SK-N-SH treated with all-trans-retinoic acid at 6 μM for 48 hours (cell line): ENCODE measurements at regions not wholly inside any gene's neighbourhood (a gene's known extent, or its start where the extent isn't known, plus 50 kb on each side); places are given as distances from the start of the nearest gene placed in this dataset.

ENCODE experiments used
- ATAC-seq: fragments of 200-7000 bp; cut with Tn5 transposase; 3 replicates; pipeline ENCODE4 v1.9.1; 2020; ENCODE audit warnings: mild to moderate bottlenecking, moderate library complexity
- ARNTL ChIP-seq: fragments of 450-650 bp; formaldehyde crosslinking; IDR thresholded peaks from 2 replicates; pipeline ENCODE4 v1.5.0; 2020; ENCODE audit warnings: low read depth, mild to moderate bottlenecking, moderate library complexity, borderline replicate concordance
- BACH2 ChIP-seq: fragments of 250-450 bp; sonication (Bioruptor Pico); IDR thresholded peaks from 2 replicates; pipeline ENCODE4 v1.9.0; 2021; ENCODE audit warnings: mild to moderate bottlenecking, borderline replicate concordance
- CREB5 ChIP-seq: fragments of 250-450 bp; sonication (Bioruptor Pico); IDR thresholded peaks from 2 replicates; pipeline ENCODE4 v1.5.1; 2020; ENCODE audit warnings: low read depth, mild to moderate bottlenecking, moderate library complexity
- CSDC2 ChIP-seq: fragments of 250-450 bp; sonication (Bioruptor Pico); IDR thresholded peaks from 2 replicates; pipeline ENCODE4 v1.5.0; 2020; ENCODE audit warnings: mild to moderate bottlenecking, moderate library complexity
- CSRNP3 ChIP-seq: fragments of 250-450 bp; sonication (Bioruptor Pico); IDR thresholded peaks from 2 replicates; pipeline ENCODE4 v1.5.1; 2021; ENCODE audit warnings: mild to moderate bottlenecking, moderate library complexity
- ESRRG ChIP-seq: fragments of 250-450 bp; sonication (Bioruptor Pico); IDR thresholded peaks from 2 replicates; pipeline ENCODE4 v1.6.1; 2021; ENCODE audit warnings: mild to moderate bottlenecking
- GLIS3 ChIP-seq: fragments of 250-450 bp; sonication (Bioruptor Pico); IDR thresholded peaks from 2 replicates; pipeline ENCODE4 v1.5.0; 2020; ENCODE audit warnings: mild to moderate bottlenecking, moderate library complexity
- ISL1 ChIP-seq: fragments of 250-450 bp; sonication (Bioruptor Pico); IDR thresholded peaks from 2 replicates; pipeline ENCODE4 v2.1.2; 2022; ENCODE audit warnings: mild to moderate bottlenecking, moderate library complexity
- OSR1 ChIP-seq: fragments of 250-450 bp; sonication (Bioruptor Pico); IDR thresholded peaks from 2 replicates; pipeline ENCODE4 v1.8.0; 2022; ENCODE audit warnings: moderate library complexity, mild to moderate bottlenecking, inconsistent platforms
- PATZ1 ChIP-seq: fragments of 250-450 bp; sonication (Bioruptor Pico); IDR thresholded peaks from 2 replicates; pipeline ENCODE4 v1.8.0; 2020; ENCODE audit warnings: mild to moderate bottlenecking, moderate library complexity, borderline replicate concordance
- RARB ChIP-seq: fragments of 250-450 bp; sonication (Bioruptor Pico); IDR thresholded peaks from 2 replicates; pipeline ENCODE4 v1.8.0; 2021; ENCODE audit warnings: mild to moderate bottlenecking, moderate library complexity
- TCF4 ChIP-seq: fragments of 250-450 bp; sonication (Bioruptor Pico); IDR thresholded peaks from 2 replicates; pipeline ENCODE4 v1.8.0; 2021; ENCODE audit warnings: mild to moderate bottlenecking, moderate library complexity, borderline replicate concordance
- TSHZ2 ChIP-seq: fragments of 250-450 bp; sonication (Bioruptor Pico); IDR thresholded peaks from 2 replicates; pipeline ENCODE4 v1.5.0; 2020; ENCODE audit warnings: mild to moderate bottlenecking, moderate library complexity
- ZC3H10 ChIP-seq: fragments of 250-450 bp; sonication (Bioruptor Pico); IDR thresholded peaks from 2 replicates; pipeline ENCODE4 v1.5.1; 2021; ENCODE audit warnings: mild to moderate bottlenecking, moderate library complexity
- ZFP3 ChIP-seq: fragments of 250-450 bp; sonication (Bioruptor Pico); IDR thresholded peaks from 2 replicates; pipeline ENCODE4 v1.5.0; 2020; ENCODE audit warnings: mild to moderate bottlenecking, moderate library complexity
- ZFP30 ChIP-seq: fragments of 450-650 bp; formaldehyde crosslinking; IDR thresholded peaks from 2 replicates; pipeline ENCODE4 v1.5.0; 2022; ENCODE audit warnings: mild to moderate bottlenecking, moderate library complexity
- ZNF565 ChIP-seq: fragments of 450-650 bp; formaldehyde crosslinking; conservative IDR thresholded peaks from 2 replicates; pipeline ENCODE4 v1.5.0; 2020; ENCODE audit warnings: low read depth, mild to moderate bottlenecking, moderate library complexity
- ZNF70 ChIP-seq: fragments of 450-650 bp; formaldehyde crosslinking; IDR thresholded peaks from 2 replicates; pipeline ENCODE4 v1.5.0; 2020; ENCODE audit warnings: mild to moderate bottlenecking, moderate library complexity
- ZNF8 ChIP-seq: fragments of 450-650 bp; formaldehyde crosslinking; IDR thresholded peaks from 2 replicates; pipeline ENCODE4 v1.5.0; 2020; ENCODE audit warnings: mild to moderate bottlenecking, moderate library complexity
- TF ChIP-seq, protein P1 (sequence below): fragments of 250-450 bp; sonication (Bioruptor Pico); IDR thresholded peaks from 2 replicates; pipeline ENCODE4 v1.8.0; 2021; ENCODE audit warnings: low read depth, mild to moderate bottlenecking, moderate library complexity, borderline replicate concordance

DNA sequence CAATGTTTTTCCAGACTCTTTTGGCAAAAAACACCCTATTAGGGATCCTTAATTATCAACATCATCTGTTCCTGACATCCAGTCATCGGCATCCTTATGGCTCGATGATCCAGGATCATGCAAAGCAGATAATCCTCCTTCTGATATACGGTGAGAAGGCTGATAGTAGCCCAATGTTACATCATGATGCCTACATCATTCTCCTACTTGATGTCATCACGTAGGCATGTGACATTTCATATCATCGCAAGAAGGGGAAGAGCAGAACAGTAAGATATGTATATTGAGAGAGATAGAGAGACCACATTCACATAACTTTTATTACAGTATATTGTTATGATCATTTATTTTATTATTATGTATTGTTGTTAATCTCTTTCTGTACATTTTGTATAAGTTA is 168.6 kb downstream of the ADAMTS15 start:
- ATAC-seq: no peak
- TF ChIP-seq BACH2 (no peak), ARNTL (no peak), GLIS3 (CRISPR knock-in tag) (no peak), ZFP30 (CRISPR knock-in tag) (no peak), CREB5 (no peak), OSR1 (CRISPR knock-in tag) (no peak)

DNA sequence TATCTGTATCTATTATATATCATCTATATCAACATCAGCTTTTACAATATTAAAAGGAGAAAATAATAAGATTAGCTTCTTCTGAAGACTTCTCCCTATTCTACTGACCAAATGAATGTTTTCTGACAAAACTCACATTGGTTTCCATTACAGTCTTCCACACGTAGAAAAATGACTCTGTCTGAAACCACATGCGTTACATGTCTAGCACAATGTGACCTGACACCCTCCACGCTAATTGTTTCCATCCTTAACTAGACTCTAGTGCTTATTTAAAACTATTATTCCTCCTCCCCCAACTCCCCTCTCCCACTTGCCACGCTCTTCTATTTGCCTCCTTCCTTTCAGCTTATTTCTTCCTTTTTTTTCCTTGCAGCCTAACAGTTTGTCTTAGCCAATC is 172.1 kb downstream of the ADAMTS15 start:
- TF ChIP-seq ZNF70 (no peak), PATZ1 (CRISPR knock-in tag) (no peak), GLIS3 (CRISPR knock-in tag) (no peak)
- no peak for ATAC-seq

- TF ChIP-seq OSR1 (CRISPR knock-in tag) (no peak), ZFP3 (CRISPR knock-in tag) (no peak), ISL1 (CRISPR knock-in tag) (no peak), CSDC2 (CRISPR knock-in tag) (no peak), RARB (CRISPR knock-in tag) (no peak), BACH2 (no peak), ZNF70 (no peak), ZNF565 (no peak), ZFP30 (CRISPR knock-in tag) (no peak), CSRNP3 (CRISPR knock-in tag) (no peak), GLIS3 (CRISPR knock-in tag) (no peak)
- ATAC-seq: no peak
Observed at GRCh38 chr11:130622141-130622542, 173.7 kb downstream of the ADAMTS15 start.

- ATAC-seq: peak; percentile 31; the same call in 2 of the 3 replicates
- no peak for TF ChIP-seq ZFP3 (CRISPR knock-in tag)
- TF ChIP-seq TCF4: no peak
- TF ChIP-seq PATZ1 (CRISPR knock-in tag): no peak
- no peak for TF ChIP-seq ZFP30 (CRISPR knock-in tag)
- TF ChIP-seq GLIS3 (CRISPR knock-in tag): no peak
- TF ChIP-seq, protein P1, sequence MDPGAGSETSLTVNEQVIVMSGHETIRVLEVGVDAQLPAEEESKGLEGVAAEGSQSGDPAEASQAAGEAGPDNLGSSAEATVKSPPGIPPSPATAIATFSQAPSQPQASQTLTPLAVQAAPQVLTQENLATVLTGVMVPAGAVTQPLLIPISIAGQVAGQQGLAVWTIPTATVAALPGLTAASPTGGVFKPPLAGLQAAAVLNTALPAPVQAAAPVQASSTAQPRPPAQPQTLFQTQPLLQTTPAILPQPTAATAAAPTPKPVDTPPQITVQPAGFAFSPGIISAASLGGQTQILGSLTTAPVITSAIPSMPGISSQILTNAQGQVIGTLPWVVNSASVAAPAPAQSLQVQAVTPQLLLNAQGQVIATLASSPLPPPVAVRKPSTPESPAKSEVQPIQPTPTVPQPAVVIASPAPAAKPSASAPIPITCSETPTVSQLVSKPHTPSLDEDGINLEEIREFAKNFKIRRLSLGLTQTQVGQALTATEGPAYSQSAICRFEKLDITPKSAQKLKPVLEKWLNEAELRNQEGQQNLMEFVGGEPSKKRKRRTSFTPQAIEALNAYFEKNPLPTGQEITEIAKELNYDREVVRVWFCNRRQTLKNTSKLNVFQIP (CRISPR knock-in tag): no peak
- TF ChIP-seq CSRNP3 (CRISPR knock-in tag): no peak
- no peak for TF ChIP-seq TSHZ2
- no peak for TF ChIP-seq ZNF8
- TF ChIP-seq CSDC2 (CRISPR knock-in tag): no peak
- no peak for TF ChIP-seq ZC3H10 (CRISPR knock-in tag)
- no peak for TF ChIP-seq OSR1 (CRISPR knock-in tag)
- TF ChIP-seq ZNF70: no peak
- no peak for TF ChIP-seq ESRRG (CRISPR knock-in tag)
Observed at GRCh38 chr11:130623670-130624668, 175.5 kb downstream of the ADAMTS15 start.
